Fibroblast of the aortic adventitia (primary cell): ENCODE measurements at regions not wholly inside any gene's neighbourhood (a gene's known extent, or its start where the extent isn't known, plus 50 kb on each side); places are given as distances from the start of the nearest gene placed in this dataset.

ENCODE experiments used
- DNase-seq: peaks from one replicate; pipeline ENCODE4 v3.0.0-alpha.2; 2010; ENCODE audit warnings: low read depth
- H3K4me3 ChIP-seq: 2 replicates; pipeline ENCODE4 v1.5.1; 2011; ENCODE audit warnings: low read depth, mild to moderate bottlenecking, control low read depth, low read length, moderate library complexity
- TF ChIP-seq, protein P1 (sequence below): IDR thresholded peaks from 2 replicates; pipeline ENCODE4 v1.5.1; 2011; ENCODE audit warnings: mild to moderate bottlenecking, low read length, control low read depth, inconsistent platforms; ENCODE audit not compliant: insufficient read depth

GRCh38 chr13:97567510-97568243 lies 133.7 kb downstream of the RAP2A start:
- peak; percentile 22 for DNase-seq
- H3K4me3 ChIP-seq: no peak overlapping the region
- TF ChIP-seq, protein P1, sequence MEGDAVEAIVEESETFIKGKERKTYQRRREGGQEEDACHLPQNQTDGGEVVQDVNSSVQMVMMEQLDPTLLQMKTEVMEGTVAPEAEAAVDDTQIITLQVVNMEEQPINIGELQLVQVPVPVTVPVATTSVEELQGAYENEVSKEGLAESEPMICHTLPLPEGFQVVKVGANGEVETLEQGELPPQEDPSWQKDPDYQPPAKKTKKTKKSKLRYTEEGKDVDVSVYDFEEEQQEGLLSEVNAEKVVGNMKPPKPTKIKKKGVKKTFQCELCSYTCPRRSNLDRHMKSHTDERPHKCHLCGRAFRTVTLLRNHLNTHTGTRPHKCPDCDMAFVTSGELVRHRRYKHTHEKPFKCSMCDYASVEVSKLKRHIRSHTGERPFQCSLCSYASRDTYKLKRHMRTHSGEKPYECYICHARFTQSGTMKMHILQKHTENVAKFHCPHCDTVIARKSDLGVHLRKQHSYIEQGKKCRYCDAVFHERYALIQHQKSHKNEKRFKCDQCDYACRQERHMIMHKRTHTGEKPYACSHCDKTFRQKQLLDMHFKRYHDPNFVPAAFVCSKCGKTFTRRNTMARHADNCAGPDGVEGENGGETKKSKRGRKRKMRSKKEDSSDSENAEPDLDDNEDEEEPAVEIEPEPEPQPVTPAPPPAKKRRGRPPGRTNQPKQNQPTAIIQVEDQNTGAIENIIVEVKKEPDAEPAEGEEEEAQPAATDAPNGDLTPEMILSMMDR: no peak

DNA sequence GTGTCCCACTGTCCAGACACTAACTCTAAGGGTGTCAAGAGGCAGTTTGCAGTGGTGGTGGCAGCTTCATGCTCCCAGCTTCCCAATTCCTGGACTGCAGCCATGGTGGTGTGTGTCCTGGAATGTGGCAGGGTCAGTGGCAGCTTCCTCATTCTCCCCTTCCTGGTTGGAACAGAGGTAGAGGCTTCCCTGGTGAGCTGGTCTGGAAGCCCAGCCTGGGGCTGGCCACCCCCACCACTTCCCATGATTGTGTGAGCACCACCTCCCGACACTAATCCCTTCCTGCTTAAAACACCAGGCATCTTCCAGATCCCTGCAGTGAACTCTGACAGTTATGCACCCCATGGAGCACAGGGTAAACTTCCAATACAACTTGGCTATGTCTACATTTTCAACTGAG lies 134.9 kb downstream of the RAP2A start:
- H3K4me3 ChIP-seq: no peak overlapping the region
- no peak for DNase-seq
- TF ChIP-seq, protein P1: no peak

GRCh38 chr13:97569841-97570240 lies 135.9 kb downstream of the RAP2A start:
- DNase-seq: no peak
- no peak overlapping the region for H3K4me3 ChIP-seq
- TF ChIP-seq, protein P1: no peak

- H3K4me3 ChIP-seq: no peak overlapping the region
- TF ChIP-seq, protein P1: no peak
- DNase-seq: no peak
Measured at GRCh38 chr13:97570442-97570841, 136.5 kb downstream of the RAP2A start.

DNA sequence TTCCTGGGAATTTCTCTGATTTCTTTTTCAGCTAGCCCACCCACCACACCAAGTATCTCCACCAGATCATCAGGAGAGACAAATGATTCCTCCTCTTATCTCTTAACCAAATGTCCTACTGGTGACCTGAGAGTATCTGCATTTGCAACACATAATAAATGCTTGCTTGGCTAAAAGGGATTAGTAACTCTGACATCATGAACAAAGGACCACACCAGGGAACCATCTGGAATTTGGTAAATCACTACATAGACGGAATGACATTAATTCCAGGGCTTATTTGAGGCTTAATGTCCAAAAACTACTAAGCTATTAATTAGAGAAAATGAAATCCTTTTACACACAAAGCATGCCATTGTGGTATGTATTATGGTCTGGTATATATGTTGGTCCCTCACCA lies 139.0 kb downstream of the RAP2A start:
- DNase-seq: no peak
- TF ChIP-seq, protein P1: no peak
- no peak overlapping the region for H3K4me3 ChIP-seq

DNA sequence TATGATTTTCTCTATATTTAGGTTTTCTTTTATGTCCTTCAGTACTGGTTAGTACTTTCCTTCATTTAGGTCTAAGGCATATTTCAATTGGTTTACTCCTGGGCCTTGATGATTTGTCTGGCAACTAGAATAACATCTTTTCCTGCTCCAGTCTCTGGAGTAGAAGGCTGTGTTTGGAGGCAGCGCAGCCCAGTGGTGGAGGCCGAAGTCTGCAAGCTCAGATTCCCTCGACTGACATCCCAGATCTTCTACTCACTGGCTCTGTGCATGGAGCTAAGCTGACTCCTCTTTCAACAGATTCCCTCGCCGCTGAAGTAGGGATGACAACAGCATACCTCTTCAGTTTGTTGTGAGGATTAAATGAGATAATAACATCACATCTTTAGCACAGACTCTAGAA lies 141.0 kb downstream of the RAP2A start:
- DNase-seq: peak; percentile 40
- H3K4me3 ChIP-seq: no peak overlapping the region
- TF ChIP-seq, protein P1: peak; percentile 62

- DNase-seq: no peak
- TF ChIP-seq, protein P1: no peak
- H3K4me3 ChIP-seq: no peak overlapping the region
Measured at GRCh38 chr13:97577026-97577425, 143.1 kb downstream of the RAP2A start.
